GM19397 (cell line): ENCODE measurements at regions not wholly inside any gene's neighbourhood (a gene's known extent, or its start where the extent isn't known, plus 50 kb on each side); places are given as distances from the start of the nearest gene placed in this dataset.

ENCODE experiments used
- ATAC-seq: cut with Tn5 transposase; IDR thresholded peaks from one replicate; pipeline ENCODE4 v1.9.1; 2021; ENCODE audit warnings: mild to moderate bottlenecking, moderate library complexity; ENCODE audit not compliant: unreplicated experiment

DNA sequence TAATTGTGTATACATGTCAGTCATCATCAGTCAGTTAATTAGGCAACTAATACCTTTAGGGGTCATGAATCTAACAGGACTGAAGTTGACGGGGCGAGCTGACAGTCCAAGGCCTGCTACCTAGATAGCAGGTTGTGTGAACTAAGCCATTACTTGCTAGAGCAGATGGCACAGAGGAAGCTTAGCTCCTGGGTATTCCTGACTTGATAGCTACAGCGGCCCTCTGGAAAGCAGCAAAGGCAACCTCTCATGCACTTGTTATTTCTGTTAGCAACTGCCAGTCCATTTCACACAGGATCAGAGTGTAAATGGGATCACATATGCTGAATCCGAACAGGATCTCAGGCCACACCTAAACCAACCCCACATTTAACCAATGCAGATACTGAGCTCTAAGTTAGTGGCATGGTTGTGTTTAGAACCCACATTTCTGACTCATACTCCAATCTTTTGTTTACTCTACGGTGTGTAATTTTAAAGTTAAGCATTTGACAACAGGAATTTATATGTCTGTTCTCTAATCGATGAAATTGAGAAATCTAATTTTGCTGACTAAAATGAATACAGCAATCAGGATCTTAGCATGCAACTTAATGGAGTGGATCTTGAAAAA lies 521.3 kb upstream of the ZNF608 start:
- no peak for ATAC-seq

GRCh38 chr5:125269926-125270325 lies 523.5 kb upstream of the ZNF608 start:
- no peak for ATAC-seq

- no peak for ATAC-seq
Observed at GRCh38 chr5:125272357-125272756, 525.9 kb upstream of the ZNF608 start.

GRCh38 chr5:125274211-125274610 lies 527.8 kb upstream of the ZNF608 start:
- no peak for ATAC-seq

DNA sequence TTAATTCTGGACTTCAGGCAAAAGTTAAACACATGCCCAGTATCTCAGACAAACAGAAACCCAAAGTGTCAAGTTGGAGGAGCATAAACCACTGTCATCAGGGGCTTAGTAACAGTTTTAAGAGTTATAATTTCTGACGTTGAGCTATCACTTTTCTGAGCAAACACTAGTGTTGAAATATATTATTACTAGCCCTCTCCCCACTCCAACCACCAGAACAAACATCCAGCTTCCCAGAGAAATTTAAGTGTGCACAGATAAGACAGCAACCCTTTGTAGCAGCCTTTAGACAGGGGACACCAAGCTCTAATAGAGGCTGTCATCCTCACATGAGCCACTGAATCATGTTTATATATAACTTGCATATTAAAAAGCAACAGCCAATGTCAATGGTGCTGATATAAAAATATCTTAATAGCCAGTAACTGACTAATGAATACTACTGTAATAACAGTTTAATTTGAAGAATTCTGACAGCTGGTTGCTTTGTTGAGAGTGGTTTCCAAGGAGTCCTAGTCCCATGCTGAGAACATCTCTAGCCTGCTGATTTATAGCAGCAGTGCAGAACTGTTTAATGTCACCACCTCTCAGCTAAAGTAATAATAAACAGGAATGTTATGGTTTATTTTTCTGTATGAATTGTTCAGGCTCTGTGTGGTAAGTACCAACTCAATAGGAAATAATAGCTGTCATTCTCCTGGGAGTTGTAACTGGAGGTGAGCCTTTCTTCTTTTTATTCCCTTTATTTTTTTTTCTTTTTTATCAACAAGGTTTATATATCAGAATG lies 528.7 kb upstream of the ZNF608 start:
- no peak for ATAC-seq

DNA sequence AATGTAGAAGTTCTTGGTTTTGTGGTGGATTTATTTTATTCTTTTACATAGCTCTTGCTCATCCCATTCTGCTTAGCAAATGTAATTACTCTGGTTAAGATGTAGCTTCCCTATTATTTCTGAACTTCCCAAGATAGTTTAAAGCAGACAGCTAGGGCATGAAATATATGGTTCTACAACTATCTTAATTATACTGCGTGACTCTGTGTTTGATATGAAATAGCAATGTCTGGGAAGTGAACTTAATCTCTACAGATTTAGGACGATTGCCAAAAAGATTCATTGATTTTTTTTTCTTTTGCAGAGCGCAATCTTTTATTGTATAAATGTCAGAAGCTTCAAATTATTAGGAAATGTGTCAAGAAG lies 529.3 kb upstream of the ZNF608 start:
- ATAC-seq = no peak

- ATAC-seq = no peak
Observed at GRCh38 chr5:125276096-125276495, 529.7 kb upstream of the ZNF608 start.

- no peak for ATAC-seq
Observed at GRCh38 chr5:125277494-125278154, 531.2 kb upstream of the ZNF608 start.

GRCh38 chr5:125278711-125279110 lies 532.3 kb upstream of the ZNF608 start:
- ATAC-seq = no peak

DNA sequence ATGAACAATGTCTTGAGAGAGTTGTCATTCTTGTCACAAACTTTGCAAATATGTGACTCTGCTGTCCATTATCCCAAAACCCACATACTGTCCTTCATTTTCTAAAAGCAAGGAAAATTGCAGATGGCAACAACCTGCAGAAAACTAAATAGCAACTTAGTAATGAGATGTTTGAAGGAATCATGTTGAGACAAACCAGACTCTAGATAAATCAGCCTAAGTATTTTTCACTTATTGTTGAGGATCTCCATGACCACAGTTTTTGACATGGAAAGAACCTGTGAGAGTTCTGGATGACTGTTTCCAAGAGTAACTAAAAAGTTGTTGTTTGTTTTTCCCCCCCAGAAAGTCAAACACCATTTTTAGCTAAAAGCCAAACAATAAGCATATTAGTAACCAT lies 535.2 kb upstream of the ZNF608 start:
- no peak for ATAC-seq

- no peak for ATAC-seq
Observed at GRCh38 chr5:125283372-125283771, 536.9 kb upstream of the ZNF608 start.

GRCh38 chr5:125286271-125286670 lies 539.8 kb upstream of the ZNF608 start:
- ATAC-seq = no peak

GRCh38 chr5:125289606-125290005 lies 543.2 kb upstream of the ZNF608 start:
- no peak for ATAC-seq

DNA sequence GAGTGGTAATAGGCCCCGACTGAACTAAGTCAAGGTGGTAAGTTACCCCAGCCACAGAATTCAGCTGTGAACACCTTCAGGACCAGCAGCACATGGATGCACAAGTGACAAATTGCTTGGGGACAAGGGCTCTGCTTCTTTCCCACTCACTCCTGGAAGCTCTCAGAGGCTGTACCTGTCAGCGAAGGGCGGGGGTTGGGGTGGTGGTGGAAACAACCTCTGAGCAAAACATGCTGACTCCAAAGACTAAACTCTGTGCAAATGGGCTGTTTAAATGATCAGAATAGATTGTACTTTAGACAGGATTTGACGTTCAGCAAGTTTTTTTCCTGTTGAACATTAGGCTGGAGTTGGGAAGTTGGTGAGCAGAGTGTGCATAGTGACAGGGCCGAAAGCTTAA lies 544.5 kb upstream of the ZNF608 start:
- ATAC-seq = no peak

DNA sequence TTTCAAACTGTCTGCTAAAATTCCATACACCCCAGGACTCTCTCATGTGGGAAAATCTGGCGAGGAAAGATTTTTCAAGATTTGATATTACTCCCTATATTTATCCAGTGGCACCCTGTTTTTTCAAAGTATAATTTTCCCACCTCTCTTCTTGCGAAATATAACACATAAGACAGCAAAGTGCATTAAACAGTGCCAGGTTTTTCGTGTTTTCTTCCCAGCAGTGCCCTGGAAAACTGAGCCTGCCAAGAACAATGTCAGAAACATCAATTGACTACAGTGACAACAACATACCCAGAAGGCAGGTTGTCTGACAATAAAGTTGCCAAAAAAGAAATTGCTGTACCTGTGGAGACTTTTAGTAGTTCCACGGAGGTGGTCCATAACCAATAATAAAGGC lies 545.0 kb upstream of the ZNF608 start:
- ATAC-seq = no peak

DNA sequence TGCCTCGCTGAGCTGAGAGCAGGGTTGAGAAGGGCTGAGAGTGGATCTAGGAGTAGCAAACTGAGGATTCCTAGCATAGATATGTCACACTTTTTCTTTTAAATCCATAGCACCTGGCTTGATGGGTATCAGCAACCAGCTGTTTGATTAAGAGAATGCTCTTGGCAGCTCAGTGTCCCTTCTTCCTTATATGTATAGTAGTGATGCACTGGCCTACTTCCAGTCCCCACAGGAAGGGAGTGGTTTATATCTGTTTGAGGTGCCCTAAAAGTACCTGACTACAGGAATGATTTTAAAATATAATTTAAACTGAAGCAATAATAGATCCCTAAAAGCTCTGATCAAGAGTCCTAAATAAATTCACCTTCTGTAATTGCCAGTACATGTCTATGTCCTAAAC lies 546.8 kb upstream of the ZNF608 start:
- ATAC-seq = no peak

GRCh38 chr5:125293726-125294125 lies 547.3 kb upstream of the ZNF608 start:
- no peak for ATAC-seq

DNA sequence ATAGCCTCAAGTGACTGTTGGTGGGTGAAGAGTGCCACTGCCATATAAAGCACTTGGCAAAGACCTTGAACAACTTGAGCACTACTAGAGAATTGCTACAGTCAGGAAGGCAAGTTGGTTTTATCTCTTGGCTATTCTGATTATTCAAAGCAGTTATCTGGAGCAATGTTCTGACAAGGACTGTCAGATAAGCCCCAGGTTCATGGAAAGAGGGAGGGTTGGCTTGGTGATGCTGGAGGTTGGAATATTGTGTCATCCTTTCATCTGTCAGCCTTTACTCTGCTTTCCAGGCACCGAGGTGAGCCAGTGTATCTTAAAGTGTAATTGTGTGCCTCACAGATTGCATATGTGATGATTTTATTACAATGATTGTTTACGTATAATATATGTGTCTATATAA lies 548.4 kb upstream of the ZNF608 start:
- no peak for ATAC-seq

DNA sequence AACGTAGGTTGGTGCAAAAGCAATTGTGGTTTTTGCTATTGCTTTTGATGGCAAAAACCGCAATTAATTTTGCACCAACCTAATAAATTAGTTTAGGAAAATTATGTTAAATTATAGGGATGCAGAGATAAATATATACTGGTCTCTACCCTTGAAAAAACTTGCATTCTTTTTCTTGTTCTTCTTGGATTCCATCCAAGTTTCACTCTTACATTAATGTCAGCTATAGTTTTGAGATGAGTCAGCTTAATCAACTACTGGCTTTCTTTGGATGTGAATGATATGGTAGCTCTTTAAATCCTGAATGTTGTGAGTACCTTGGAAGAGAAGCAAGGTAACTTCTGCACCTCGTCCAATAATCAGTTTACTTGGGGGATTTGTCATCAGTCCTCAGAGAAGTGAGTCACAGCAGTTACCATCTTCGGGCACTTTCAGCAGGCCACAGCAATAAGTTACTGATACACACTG lies 549.0 kb upstream of the ZNF608 start:
- ATAC-seq = no peak

DNA sequence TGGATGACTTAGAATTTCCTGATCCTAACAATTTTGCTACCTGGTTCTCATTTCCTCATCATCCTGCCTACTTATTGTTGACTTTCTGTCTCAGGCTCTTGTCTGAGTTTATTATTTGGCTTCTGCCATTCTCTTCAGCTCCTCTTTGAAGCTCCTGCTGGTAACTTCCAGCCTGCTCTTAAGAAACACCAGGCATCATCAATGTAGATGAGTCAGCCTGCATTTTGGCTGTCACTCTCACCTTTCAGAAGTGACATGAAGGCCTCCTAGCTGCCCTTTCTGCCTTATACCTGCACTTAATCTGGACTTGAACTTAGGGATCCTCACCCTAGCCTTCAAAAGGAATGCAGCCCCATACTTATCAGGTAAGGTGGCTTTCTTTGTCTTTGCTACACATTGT lies 551.8 kb upstream of the ZNF608 start:
- ATAC-seq = no peak

GRCh38 chr5:125298746-125299379 lies 552.4 kb upstream of the ZNF608 start:
- ATAC-seq = no peak

GRCh38 chr5:125301711-125302110 lies 555.3 kb upstream of the ZNF608 start:
- ATAC-seq = no peak
